Activated CD8-positive, alpha-beta memory T cell treated with anti-CD3 and anti-CD28 coated beads, Interleukin-2, amount 10 ng/mL, durations not matched to agents 7 days and 5 days (primary cell): ENCODE measurements at regions not wholly inside any gene's neighbourhood (a gene's known extent, or its start where the extent isn't known, plus 50 kb on each side); places are given as distances from the start of the nearest gene placed in this dataset.

ENCODE experiments used
- ATAC-seq: fragments of 150-1000 bp; cut with Tn5 transposase; one replicate; pipeline ENCODE4 v1.10.0; 2021; ENCODE audit warnings: moderate library complexity
- CTCF ChIA-PET: fragments of 350-600 bp; sonication (Branson Sonifier 250); formaldehyde crosslinking; loops from one replicate; lab custom pipeline; 2021; ENCODE audit warnings: antibody characterized with exemption; lab: Charles Lee
- DNase-seq: peaks from one replicate; pipeline ENCODE4 v3.0.0-alpha.2; 2020
- H3K27ac Mint-ChIP-seq: one replicate; pipeline ENCODE4 v1.8.0; 2021; ENCODE audit warnings: mild to moderate bottlenecking, mixed read lengths
- H3K27me3 Mint-ChIP-seq: one replicate; pipeline ENCODE4 v1.8.0; 2021; ENCODE audit warnings: mixed read lengths
- H3K36me3 Mint-ChIP-seq: one replicate; pipeline ENCODE4 v1.8.0; 2021; ENCODE audit warnings: mild to moderate bottlenecking, mixed read lengths
- H3K4me1 Mint-ChIP-seq: one replicate; pipeline ENCODE4 v1.8.0; 2021; ENCODE audit warnings: mixed read lengths
- H3K4me3 Mint-ChIP-seq: one replicate; pipeline ENCODE4 v1.8.0; 2021; ENCODE audit warnings: mild to moderate bottlenecking, moderate library complexity, mixed read lengths
- H3K9me3 Mint-ChIP-seq: one replicate; pipeline ENCODE4 v1.8.0; 2022; ENCODE audit warnings: low read depth, mixed read lengths

DNA sequence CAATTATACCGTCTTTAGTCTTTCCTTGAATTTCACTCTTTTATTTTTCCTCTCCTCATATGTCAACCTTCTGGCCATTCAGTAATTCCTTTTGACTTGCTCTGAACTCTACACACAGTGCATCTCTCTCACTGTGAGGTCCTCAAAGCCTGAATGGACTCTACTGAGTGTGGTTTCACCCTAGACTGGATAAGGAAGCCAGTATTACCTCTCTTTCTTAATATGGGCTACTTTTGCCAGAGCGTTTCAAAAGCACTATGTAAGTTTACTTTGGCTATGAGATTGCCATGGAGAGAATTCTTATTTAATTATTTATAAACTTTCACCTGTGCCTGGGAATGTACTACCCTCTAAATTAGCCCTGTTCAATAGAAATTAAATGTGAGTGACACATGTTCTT is 343.5 kb upstream of the DDHD1 start:
- H3K4me3 Mint-ChIP-seq, result no peak overlapping the region
- H3K4me1 Mint-ChIP-seq, result no peaks in the 10 kb centered on the region
- no peaks in the 10 kb centered on the region for H3K36me3 Mint-ChIP-seq
- ATAC-seq (no peak), DNase-seq (no peak)
- no peaks in the 10 kb centered on the region for H3K9me3 Mint-ChIP-seq
- CTCF ChIA-PET, result no interaction called here
- H3K27ac Mint-ChIP-seq, result no peak overlapping the region
- H3K27me3 Mint-ChIP-seq, result peaks cover 10% of the 10 kb centered on the region

DNA sequence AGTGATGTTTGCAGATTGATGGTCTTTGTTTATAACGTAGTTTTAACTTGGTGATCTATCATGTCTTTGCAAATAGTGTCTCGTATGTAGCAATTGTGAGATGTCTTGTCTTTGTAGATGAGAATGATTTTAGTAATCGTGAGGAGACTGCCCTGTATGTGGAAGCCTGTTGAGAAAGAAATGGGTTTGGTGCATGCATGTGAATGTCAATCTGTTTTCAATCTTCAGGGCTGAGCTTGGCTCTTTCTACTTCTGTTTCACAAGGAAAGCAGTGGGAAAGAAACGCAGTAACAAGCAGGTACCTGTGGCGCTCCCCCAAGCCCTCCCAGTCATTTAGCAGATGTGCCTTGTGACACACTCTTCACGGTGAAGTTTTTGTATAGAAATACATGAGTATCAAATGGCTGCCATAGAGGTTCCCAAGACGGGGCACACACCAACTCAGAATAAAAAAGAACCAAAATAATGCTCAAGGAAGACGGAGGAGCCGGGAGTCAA is 342.8 kb upstream of the DDHD1 start:
- no peak overlapping the region for H3K4me3 Mint-ChIP-seq
- no peaks in the 10 kb centered on the region for H3K4me1 Mint-ChIP-seq
- ATAC-seq, result no peak
- no peak overlapping the region for H3K27ac Mint-ChIP-seq
- no peaks in the 10 kb centered on the region for H3K9me3 Mint-ChIP-seq
- CTCF ChIA-PET, result no interaction called here
- DNase-seq, result no peak
- H3K27me3 Mint-ChIP-seq, result peaks cover 10% of the 10 kb centered on the region
- H3K36me3 Mint-ChIP-seq, result no peaks in the 10 kb centered on the region

DNA sequence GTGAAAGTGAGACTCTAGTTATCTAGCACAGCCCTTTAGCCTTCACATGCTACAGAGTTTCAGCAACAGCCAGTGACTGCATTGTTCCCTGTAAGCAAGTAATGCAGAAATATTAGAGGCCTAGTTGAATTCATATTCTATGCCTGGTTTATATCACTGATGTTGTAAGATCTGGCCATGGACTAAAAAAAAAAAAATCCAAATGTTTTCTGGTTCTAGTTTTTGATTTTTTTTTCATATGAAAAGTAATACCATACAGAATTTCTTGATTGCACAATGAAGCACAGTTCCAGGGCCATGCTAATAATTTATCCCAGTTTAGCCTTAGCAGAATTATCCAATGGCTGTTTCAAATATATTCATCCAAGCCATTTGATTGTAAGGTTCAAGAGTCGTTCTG is 341.5 kb upstream of the DDHD1 start:
- ATAC-seq (no peak), DNase-seq (no peak)
- Mint-ChIP-seq H3K4me1 (no peaks in the 10 kb centered on the region), H3K27me3 (peaks cover 13% of the 10 kb centered on the region), H3K36me3 (no peaks in the 10 kb centered on the region), H3K27ac (no peak overlapping the region), H3K4me3 (no peak overlapping the region), H3K9me3 (no peaks in the 10 kb centered on the region)
- CTCF ChIA-PET, result no interaction called here

DNA sequence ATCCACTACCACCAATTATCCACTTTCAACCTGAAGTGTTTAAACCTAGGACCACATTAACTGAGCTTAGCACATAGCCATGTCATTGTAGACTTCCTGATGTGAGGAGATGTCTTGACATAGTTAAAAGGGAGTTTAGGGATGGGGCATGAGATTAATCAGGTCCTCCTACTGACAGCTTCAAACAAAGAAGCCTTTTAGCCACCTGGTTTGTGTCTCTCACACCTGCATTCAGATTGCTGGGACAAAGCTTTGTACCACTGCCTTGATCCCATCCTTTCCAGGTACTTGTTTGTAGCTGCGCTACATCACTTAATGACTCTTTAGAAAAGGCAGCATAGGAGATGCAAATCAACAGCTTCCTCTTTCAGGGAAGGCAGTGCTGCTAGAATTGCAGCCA is 340.7 kb upstream of the DDHD1 start:
- no peaks in the 10 kb centered on the region for H3K9me3 Mint-ChIP-seq
- no peaks in the 10 kb centered on the region for H3K36me3 Mint-ChIP-seq
- ATAC-seq (no peak), DNase-seq (no peak)
- CTCF ChIA-PET, result no interaction called here
- no peak overlapping the region for H3K27ac Mint-ChIP-seq
- no peak overlapping the region for H3K4me3 Mint-ChIP-seq
- no peaks in the 10 kb centered on the region for H3K4me1 Mint-ChIP-seq
- peaks cover 13% of the 10 kb centered on the region for H3K27me3 Mint-ChIP-seq

DNA sequence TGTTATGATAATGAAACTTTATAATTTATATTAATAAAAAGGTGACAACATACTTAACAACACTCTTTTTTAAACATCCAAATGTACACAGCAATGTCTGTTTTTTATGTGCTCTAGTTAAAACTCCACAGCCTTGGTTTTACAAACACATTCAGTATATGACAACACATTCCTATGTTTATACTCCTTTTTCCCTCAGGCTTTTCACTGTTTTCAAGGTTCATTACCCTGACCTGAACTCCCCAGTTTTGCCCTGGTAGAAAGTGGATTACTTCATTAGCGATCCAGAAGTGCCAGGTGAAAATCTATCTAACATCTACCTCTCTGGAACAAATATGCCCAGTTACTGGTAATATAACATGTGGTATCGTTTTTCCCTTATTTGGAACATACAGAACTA is 340.2 kb upstream of the DDHD1 start:
- ATAC-seq (no peak), DNase-seq (no peak)
- Mint-ChIP-seq H3K36me3 (no peaks in the 10 kb centered on the region), H3K4me1 (no peaks in the 10 kb centered on the region), H3K4me3 (no peak overlapping the region), H3K9me3 (no peaks in the 10 kb centered on the region), H3K27ac (no peak overlapping the region), H3K27me3 (peaks cover 8% of the 10 kb centered on the region)
- CTCF ChIA-PET, result no interaction called here

DNA sequence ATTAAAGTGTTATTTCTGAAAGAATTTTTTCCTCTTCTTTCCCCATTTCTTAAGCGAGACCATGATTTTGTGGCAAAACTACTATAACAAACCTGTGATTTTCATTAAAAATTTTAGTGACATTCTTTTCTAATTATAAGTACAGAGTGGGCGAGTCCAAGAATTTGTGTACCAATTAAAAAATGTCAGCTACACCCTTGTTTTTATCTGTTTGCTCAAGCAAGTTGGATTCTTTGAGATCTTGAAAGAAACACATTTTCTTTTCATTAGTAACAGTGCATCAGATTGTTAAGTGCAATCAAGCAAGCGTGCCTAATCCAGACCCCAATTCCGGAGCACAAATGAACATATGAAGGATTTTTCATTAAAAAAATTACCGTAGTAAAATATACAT is 338.8 kb upstream of the DDHD1 start:
- ATAC-seq, result no peak
- no peaks in the 10 kb centered on the region for H3K36me3 Mint-ChIP-seq
- CTCF ChIA-PET, result no interaction called here
- H3K9me3 Mint-ChIP-seq, result no peaks in the 10 kb centered on the region
- DNase-seq, result no peak
- H3K27me3 Mint-ChIP-seq, result peaks cover 8% of the 10 kb centered on the region
- no peak overlapping the region for H3K27ac Mint-ChIP-seq
- H3K4me1 Mint-ChIP-seq, result no peaks in the 10 kb centered on the region
- no peak overlapping the region for H3K4me3 Mint-ChIP-seq

DNA sequence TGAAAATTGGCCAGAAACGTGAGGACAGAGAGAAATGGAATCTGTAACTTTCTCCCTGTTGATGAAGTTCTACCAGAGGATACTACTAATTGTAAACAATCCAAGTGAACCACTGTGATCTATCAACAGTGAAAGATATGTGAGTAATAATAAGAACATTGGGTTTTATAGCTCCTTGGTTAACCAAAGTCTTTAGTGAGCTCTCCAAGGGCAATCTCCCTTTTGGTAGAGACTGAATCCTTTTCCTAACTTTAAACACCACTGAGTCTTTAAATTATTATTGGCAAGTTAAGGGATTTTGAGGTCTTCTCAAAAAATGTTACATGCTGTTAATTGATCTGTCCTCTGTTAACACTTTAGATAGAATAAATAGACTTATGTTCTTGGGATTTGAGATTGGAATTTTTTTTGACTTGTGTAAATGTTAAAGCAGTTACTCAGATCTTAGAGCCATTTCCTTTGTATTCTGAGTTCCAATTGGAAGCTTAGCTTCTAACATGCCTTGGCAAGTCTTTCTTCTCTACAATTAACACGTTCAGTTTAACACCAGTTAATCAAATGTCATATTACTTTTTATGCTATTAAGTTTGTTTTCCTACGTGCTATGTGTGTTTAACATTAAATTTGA is 338.2 kb upstream of the DDHD1 start:
- Mint-ChIP-seq H3K9me3 (no peaks in the 10 kb centered on the region), H3K4me1 (no peaks in the 10 kb centered on the region), H3K27me3 (peaks cover 10% of the 10 kb centered on the region), H3K4me3 (no peak overlapping the region), H3K36me3 (no peaks in the 10 kb centered on the region), H3K27ac (no peak overlapping the region)
- DNase-seq, result no peak
- CTCF ChIA-PET, result no interaction called here
- ATAC-seq, result no peak

DNA sequence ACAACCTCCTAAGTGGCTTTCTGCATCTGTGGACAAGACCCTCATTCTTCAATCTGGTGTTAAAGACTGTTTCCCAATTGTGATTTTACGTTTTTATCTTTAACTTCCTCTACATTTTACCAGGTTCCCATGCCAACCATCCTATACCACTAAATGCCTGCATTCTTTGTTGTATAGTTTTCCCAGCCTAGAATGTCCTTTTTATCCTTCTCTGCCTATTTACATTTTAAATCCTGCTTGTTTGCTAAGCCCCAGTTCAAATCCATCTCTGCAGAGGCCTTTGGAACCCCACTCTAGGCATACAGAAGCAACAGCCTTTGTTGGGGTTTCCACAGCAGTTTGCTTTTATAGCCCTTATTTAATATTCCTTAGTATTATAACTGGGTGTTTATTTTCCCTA is 325.1 kb upstream of the DDHD1 start:
- no peak for DNase-seq
- Mint-ChIP-seq H3K9me3 (peaks cover 2% of the 10 kb centered on the region), H3K27ac (no peak overlapping the region), H3K4me1 (no peaks in the 10 kb centered on the region), H3K36me3 (no peaks in the 10 kb centered on the region), H3K27me3 (no peaks in the 10 kb centered on the region), H3K4me3 (no peak overlapping the region)
- ATAC-seq, result no peak
- CTCF ChIA-PET, result no interaction called here

DNA sequence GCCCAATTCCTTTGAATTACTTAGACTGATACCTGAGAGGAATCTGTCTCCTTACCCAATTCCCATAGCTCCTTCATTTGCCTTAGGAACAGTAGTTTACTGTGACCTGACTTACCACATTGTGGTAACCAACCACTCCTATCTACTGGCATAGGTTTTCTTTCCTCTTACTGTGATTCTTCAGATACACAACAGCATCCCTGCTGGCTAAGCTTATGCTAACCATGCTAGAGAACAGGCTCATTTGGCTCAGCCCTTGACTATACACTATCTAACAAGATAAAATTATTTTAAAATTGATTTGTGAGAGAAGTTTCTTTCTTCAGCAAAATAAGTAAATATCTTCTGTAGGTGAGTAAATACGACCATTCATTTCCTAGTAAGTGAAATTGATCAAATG is 320.4 kb upstream of the DDHD1 start:
- Mint-ChIP-seq H3K9me3 (no peaks in the 10 kb centered on the region), H3K4me3 (no peak overlapping the region), H3K27me3 (peaks cover 2% of the 10 kb centered on the region), H3K4me1 (no peaks in the 10 kb centered on the region), H3K27ac (no peak overlapping the region), H3K36me3 (no peaks in the 10 kb centered on the region)
- CTCF ChIA-PET, result no interaction called here
- ATAC-seq, result no peak
- DNase-seq, result no peak

DNA sequence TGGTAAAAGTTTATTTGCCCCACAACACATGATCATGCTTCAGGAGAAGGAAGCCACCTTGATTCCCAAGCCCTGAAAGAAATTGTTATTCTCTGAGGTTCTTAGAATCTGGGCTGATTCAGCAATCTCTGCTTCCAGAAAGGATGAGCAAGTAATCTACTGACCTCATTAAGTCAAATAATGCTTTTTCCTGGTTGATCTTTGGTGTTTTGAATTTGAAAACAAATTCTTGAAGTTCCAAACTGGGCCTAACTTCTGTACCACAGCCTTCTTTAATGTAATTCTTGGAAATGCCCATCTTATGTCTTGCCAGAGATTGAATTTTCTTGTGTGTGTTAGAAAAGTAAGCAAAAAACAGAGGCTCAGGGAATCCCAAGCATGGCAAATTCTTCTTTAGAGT is 319.2 kb upstream of the DDHD1 start:
- no peak overlapping the region for H3K27ac Mint-ChIP-seq
- H3K36me3 Mint-ChIP-seq, result no peaks in the 10 kb centered on the region
- no peak for ATAC-seq
- H3K4me3 Mint-ChIP-seq, result no peak overlapping the region
- H3K9me3 Mint-ChIP-seq, result no peaks in the 10 kb centered on the region
- CTCF ChIA-PET, result no interaction called here
- peaks cover 2% of the 10 kb centered on the region for H3K27me3 Mint-ChIP-seq
- no peaks in the 10 kb centered on the region for H3K4me1 Mint-ChIP-seq
- DNase-seq, result no peak

DNA sequence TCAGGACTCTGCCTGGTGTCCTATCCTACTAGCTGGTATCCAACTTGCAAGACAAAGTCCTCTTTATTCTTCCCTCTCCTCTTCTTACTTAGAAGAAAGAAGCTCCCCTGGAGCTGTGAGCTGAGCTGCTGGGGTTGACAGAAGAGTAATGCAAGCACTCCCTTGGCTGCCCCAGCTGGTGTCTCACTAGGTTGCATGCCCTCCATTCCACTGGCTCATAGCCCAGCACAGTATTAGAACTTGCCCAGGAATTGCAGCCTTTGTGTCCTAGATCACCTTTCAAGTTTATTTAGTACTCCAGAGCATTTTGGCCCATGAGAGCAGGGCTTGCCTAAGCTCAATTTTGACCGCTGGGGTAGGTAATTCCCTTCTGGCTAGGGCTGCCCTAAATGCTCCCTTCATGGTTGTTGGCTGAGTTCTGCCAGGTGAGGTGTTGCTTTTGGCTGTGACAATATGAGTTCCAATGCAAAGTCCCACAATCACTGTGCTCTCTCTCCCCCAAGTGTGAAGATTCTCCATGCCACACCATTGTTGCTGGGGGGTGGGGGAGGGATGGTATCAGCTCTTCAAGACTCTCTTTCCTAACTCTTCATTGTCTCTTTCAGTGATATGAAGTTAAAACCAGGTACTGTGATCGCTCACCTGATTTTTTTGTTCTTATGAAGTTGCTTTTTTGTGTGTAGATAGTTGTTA is 317.4 kb upstream of the DDHD1 start:
- H3K36me3 Mint-ChIP-seq, result no peaks in the 10 kb centered on the region
- H3K27me3 Mint-ChIP-seq, result peaks cover 2% of the 10 kb centered on the region
- no peak for ATAC-seq
- no peaks in the 10 kb centered on the region for H3K9me3 Mint-ChIP-seq
- H3K27ac Mint-ChIP-seq, result no peak overlapping the region
- no peak overlapping the region for H3K4me3 Mint-ChIP-seq
- H3K4me1 Mint-ChIP-seq, result no peaks in the 10 kb centered on the region
- CTCF ChIA-PET, result no interaction called here
- no peak for DNase-seq

DNA sequence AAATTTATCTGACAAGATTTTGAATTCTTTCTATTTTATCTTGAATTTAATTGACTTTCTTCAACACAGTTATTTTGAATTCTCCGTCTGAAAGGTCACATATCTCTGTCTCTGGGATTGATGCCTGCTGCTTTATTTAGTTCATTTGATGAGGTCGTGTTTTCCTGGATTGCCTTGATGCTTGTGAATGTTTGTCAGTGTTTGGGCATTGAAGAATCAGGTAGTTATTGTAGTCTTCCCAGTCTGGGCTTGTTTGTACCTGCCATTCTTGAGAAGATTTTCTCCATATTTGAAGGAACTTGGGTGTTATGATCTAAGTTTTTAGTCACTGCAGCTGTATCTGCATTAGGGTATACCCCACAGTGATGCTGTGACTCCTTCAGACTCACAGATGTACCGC is 315.8 kb upstream of the DDHD1 start:
- Mint-ChIP-seq H3K27me3 (peaks cover 2% of the 10 kb centered on the region), H3K9me3 (no peaks in the 10 kb centered on the region), H3K36me3 (no peaks in the 10 kb centered on the region), H3K27ac (no peak overlapping the region), H3K4me1 (no peaks in the 10 kb centered on the region), H3K4me3 (no peak overlapping the region)
- DNase-seq, result no peak
- CTCF ChIA-PET, result no interaction called here
- no peak for ATAC-seq

DNA sequence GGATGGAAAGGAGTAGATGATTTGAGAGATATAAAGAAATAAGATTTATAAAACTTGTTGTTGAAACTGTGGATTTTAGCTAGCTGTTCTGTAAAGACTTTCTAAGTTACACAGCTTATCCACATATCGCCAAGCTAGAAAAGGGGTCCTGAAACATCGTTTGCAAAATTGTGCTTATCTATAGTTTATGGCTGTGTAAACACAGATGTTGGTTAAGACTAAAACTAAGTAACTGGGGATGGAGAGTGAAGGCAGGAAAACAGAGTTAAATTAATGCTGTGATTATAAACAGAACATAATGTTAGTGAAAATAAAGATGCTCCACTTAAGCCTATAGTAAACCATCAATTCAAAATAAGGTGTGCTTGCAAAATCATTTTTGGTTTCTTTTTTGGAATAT is 311.3 kb upstream of the DDHD1 start:
- no peaks in the 10 kb centered on the region for H3K36me3 Mint-ChIP-seq

DNA sequence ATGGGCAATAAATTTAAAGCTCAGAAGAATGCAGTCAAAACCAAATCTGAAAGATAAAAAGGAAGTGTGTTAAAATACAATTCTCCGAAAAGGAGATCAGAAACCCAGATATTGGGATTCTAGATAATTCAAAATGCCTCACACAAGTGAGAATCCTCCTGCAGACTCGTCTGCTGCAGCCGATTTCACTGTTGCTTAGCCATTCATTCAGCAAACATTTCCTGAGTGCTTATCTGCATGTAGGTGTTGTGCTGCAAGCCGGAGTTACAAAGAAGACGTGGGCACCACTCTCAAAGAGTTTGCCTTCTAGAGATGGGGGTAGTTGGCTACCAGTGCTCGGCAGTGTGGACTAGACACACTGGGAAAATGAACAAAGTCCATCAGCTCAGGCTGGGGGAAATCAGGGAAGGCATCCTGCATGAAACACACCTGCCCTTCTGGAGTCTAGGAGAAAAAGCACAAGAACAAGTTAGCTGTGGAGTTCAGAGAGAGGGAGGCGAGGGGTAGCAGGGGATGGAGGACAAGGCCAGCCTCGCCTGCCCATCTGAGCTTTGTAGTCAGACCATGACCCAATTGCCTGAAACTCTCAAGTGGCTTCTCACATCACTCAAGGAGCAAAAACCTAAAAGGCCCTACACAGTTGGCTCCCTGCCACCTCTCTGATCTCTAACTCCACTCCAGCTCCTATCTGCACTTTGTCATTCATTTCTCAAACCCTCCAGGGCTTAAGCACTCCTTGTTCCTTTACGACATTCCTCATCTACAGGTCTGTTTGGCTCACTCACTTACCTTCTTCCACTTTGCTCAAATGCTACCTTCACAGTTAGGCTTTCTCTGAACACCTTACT is 310.0 kb upstream of the DDHD1 start:
- H3K4me1 Mint-ChIP-seq, result peaks cover 5% of the 10 kb centered on the region
- H3K27me3 Mint-ChIP-seq, result no peaks in the 10 kb centered on the region
- no peaks in the 10 kb centered on the region for H3K36me3 Mint-ChIP-seq
- CTCF ChIA-PET, result interaction anchor here (0.5 kb wide), 1 partner anchor 13 kb away, joined by 3 read pairs; no protein-coding TSS in a partner anchor
- peak; percentile 20 for ATAC-seq
- H3K4me3 Mint-ChIP-seq, result no peak overlapping the region
- no peak for DNase-seq
- no peaks in the 10 kb centered on the region for H3K9me3 Mint-ChIP-seq
- H3K27ac Mint-ChIP-seq, result peak overlapping the region; percentile 63

More for the DNA sequence above, 311.3 kb upstream of the DDHD1 start:
- DNase-seq (no peak), ATAC-seq (no peak)
- Mint-ChIP-seq H3K27ac (no peak overlapping the region), H3K9me3 (no peaks in the 10 kb centered on the region), H3K4me3 (no peak overlapping the region), H3K27me3 (no peaks in the 10 kb centered on the region), H3K4me1 (peaks cover 5% of the 10 kb centered on the region)
- CTCF ChIA-PET, result no interaction called here
